Stimulated activated CD4-positive, alpha-beta T cell treated with anti-CD3 and anti-CD28 coated beads, Interleukin-2, amount 100 ng/mL, for 48 hours (primary cell): ENCODE measurements at regions not wholly inside any gene's neighbourhood (a gene's known extent, or its start where the extent isn't known, plus 50 kb on each side); places are given as distances from the start of the nearest gene placed in this dataset.

ENCODE experiments used
- DNase-seq, 2 donors: peaks; one replicate each; pipeline ENCODE4 v3.0.0-alpha.2; 2020

DNA sequence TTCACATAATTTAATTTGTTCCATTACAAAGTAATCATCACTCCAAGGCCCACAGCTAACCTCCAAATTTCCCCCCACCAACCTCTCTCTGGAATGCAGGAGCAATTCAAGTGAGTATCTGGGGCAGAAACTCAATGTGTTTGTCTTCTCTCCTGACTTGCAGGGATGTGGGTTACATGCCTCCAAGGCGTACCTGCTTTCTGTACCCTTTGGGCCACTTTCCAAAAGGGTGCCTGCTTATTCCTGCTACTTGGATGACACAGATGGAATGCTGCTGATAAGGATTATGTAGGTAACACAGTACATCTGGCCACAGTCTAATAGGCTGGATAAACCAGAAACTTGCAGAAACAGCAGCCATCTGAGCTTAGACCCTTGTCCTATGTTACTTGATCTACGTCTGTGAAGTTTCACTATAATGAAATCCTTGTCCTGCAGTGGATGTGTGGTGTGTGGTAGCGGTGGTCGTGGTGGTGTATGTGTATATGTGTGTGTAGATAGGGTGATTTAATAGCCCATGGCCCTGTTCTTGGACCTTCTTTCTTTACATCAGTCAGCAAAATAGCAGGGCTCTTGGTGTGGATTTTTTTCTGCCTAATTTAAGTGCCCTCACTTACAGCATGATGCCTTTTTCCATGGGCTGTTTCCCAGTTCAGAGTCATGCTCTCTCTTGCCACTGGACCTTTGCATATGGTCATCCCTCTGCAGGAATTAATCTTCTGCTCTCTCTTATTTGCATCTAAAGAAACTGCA is 175.9 kb downstream of the ZDHHC21 start:
- no peak for DNase-seq

DNA sequence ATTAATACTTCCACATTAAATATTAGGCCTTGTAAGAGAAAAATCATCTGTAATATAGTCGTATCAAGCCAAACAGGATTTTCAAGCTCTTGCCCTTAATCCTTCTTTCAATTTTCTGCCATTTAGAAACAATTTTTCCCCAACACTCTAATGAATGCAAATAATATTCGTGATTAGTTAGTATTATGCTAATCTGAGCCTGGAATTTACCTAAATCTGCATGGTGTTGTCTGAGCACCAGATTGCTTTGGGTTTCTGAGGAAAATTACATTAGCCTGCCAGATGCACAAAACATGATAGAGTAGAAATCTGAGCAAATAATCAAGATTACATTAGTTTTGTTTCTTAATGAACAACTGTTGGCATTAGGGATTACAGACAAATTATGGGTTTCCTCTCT is 176.6 kb downstream of the ZDHHC21 start:
- no peak for DNase-seq

DNA sequence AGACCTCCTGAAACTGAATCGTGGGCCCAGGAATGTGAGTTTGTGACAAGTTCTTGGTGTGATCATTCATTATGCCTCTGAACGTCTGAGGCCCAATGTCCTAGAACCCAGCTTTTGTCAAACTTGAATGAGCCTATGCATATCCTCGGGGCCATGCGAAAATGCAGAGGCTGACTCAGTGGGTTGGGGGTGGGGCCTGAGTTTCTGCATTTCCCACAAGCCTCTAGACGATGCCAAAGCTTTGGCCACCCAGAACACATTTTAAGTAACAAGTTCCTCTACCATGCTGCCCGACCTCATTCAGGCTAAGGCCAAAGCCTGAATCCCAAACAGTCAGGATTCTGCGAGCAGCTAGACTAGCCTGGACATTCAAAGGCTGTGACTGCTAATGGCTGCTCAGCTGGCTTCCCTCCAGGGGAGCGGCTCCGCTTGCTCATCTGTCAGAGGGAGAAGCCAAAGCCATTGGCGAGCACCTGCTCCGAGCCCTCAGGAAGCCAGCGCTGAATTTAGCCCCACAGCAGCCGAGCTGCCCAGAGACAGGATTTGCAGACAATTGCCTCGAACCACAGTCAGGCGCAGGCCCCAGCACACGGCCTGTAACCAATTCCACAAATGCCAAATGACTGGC is 177.5 kb downstream of the ZDHHC21 start:
- DNase-seq, result no peak

DNA sequence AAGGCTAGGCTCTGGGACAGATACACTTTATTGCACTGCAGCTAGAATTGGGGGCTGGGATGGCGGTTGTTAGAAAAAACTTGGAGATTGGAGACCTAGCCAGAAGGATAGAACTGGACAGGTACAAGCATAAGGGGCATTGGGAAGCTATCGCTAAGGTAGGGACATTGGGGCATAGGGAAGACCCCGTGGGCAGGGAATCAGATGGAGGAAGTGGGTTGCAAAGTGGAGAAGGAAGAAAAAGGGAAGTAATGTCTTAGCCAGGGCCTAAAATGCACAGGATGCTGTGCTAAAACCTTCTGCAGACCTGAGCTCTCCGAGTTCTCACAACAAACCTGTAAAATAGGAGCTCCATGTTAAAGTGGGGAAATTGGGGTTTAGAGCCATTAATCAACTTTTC is 178.2 kb downstream of the ZDHHC21 start:
- DNase-seq, result no peak

DNA sequence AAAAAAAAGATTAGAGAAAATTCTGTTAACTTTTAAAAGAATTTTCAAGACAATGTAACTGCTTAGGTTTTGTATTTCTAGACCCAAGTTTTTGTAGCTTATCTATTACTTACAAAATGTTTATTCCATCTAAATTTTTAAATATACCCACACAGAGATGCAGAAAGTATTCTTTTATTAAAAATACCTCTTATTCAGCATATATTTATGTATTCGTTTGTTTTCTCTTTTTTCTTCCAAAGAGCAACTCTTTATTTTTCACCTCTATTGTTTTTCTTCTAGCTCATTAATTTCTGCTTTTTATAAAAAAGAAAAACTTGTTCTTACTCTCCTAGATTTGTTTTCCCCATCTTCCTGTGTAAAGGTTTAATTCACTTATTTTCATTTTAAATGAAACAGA is 180.3 kb downstream of the ZDHHC21 start:
- no peak for DNase-seq

DNA sequence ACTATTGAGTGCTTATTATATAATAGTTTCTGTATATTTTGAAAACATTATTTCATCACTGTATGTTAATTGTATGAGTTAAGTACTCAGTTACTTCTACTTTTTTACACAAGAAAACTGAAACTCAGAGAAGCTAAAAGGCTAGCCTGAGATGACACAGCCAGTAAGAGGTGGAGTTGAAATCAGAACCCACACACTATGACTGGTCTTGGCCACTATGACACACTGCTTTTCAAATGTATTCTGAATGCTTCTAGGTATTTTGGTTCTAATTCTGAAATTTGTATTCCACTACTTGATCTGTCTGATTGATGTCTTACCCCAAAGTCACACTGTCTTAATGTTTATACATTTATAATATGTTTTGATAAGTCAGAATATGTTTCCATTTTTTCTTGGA is 181.8 kb downstream of the ZDHHC21 start:
- DNase-seq, result no peak

DNA sequence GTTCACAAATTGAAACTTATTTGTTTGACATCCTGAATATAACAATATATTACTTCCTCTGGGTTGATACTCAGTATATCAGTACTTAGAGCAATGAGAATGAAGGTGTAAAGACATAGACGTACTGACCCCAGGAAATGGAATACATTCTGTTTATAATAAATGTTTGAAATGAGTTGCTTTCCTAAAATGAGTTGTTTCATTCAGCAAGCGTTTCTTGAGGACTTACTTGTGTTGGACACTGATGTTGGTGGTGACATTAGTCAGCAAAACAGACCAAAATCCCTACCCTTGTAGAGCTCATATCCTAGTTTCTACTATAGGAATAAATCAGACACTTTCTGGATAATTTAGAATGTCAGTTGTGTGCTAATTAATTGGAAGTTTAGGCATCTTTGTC is 184.3 kb downstream of the ZDHHC21 start:
- DNase-seq, result no peak

DNA sequence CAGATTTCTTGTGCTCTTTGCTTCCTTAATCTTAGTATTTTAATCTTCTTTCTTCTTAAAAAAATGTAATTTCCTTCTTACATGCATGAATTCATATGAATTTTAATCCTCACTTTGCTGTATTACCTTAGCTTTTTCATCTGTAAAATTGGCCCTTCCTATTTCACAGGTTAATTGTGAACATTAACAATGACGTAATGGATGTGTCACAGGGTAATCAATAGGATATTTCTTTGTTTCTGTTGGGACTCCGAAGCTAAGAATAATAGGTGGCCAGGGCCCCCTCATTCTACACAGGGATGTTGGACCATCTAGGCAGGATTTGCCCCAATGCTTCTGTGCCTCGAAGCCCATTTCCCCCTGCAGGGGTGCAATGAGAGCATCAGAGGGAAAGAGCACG is 187.4 kb upstream of the NFIB start:
- no peak for DNase-seq

DNA sequence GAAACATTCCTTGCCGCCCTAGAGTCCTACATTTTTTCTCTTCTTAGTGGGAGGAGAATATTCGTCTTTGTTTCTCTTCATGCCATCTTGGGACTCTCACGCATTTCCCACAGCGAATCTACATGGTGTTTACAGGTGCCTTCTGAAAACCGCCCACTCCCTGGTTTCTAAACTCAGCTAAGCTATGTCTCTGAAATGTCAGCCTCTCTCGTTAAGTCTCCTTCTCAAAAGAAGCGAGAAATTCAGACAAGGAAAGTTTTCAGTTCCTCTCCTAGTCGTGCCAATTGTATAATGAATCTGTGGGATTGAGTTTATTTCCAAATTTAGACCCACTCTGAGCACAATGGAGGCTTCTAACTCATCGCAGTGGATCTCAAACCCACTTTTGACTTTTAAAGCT is 186.8 kb upstream of the NFIB start:
- DNase-seq, result no peak

DNA sequence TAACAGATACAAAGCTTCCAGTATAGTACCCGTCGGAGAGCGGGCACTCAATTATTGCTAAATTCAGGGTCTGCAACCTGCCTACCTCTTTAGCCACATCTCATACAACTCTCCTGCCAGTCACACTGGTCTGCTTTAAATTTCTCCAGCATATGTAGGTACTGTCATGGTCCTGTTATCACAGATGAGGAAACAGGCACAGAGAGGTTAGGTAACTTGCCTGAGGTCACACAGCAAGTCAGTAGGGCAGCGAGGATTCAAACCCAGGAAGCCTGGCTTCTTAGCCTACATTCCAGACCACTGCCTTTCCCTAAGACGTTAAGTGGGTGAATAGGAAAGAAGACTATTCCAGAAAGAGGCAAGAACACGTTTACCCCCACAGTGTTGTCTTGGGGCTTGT is 186.0 kb upstream of the NFIB start:
- DNase-seq, result no peak

DNA sequence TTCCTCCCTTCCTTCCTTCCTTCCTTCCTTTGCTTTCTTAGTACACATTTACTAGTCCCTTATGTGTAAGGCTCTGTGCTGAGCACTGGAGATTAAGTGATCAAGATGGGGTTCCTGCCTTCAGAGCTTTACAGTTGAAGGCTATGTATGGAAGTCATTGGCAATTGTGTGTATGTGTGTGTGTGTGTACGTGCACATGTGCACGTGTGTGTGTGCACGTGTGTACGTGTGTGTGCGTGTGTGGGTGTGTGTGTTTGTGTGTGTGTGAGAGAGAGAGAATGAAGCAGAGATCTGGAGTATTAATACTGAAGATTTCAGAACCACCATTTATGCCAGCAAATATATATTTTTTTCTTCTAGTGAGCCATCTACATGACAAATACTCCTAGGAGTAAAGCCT is 184.9 kb upstream of the NFIB start:
- DNase-seq, result no peak

DNA sequence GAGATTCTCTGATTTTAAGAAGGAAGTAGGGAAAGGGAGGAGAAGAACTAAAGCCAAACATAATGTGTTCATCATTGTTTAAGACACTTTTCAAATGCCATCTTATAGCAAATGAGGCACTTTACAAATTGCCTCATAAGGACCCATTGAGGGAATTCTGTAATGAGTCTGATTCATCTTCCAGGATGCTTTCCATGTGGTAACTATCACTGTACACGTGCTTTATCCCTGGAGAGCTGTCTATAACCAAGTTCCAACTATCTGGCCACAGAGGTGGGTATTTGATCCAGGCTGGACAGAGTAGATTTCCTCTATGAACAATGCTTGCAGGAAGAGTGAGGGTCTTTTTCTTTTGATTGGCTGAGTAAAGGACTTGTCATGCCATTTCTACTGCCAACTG is 183.5 kb upstream of the NFIB start:
- no peak for DNase-seq

DNA sequence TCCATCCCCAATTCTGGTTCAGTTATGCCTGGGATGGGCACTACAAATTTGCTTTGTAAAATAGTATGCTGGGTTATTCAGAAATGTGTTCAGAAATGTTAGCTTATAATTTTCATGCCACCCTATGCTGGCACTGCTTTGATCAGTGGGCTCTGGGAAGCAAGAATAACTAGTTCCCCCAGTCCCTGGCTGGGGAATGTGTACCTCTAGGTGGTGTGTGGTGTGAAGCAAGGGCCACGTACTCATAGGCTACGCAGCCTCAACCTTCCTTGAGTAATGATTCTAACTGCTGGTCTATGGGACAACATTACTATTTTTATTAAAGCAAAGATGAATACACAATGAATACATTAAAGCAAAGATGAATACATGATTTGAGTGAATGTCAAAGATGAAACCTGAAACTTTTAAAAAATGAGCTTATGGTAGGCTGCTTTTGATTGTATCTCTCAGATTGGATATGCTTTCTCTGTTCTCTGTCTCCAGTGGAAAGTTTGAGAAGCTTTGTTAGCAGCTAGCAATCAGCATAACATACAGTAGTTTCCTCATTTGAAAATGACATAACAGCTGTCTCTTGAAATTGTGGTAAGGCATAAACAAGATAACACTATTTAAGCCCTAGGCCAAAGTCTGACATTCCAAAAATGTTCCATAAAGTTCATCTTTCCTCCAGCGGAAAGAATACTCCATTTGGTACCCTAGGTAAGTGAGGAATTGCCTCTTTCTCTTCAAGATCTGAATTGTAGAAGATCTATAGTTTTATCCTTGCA is 174.7 kb upstream of the NFIB start:
- no peak for DNase-seq

DNA sequence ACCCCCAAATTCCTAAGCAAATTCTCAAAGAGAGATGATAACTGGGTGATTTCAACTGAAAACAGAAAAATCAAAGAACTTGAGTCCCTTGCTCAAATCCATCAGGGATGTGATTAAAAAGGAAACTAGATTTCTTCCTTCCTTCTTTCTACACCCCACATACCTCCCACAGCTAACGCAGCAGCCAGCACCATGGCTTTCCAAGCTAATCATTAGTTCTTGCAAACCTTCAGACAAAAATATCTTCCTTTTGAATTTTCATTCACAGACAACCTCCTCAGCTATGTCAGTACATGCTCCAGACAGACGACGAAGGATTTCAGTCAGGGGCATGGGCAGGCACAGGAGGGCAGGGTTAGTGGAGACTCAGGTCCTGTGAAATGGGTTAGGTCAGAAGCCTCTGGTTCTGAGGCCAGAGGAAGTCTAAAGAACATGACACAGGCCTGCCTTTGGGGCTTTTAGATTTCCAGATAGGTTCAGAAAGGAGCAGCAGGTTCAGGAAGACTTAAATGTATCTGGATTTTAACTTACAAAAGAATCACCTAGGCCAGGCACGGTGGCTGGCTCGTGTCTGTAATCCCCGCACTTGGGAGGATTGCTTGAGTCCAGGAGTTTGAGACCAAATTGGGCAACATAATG is 173.7 kb upstream of the NFIB start:
- DNase-seq, result no peak

DNA sequence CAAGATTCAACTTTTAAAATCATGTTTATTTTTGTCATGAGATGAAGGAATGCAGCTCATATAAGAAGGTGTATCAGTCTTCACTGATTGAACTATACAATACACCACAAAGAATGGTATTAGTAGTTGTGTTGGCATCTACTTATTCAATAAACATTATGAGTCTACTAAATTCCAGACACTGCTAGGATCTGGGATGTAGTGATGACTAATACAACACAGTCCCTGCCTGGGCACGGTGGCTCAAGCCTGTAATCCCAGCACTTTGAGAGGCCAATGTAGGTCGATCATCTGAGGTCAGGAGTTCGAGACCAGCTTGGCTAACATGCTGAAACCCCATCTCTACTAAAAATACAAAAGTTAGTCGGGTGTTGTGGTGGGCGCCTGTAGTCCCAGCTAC is 171.4 kb upstream of the NFIB start:
- DNase-seq, result no peak

DNA sequence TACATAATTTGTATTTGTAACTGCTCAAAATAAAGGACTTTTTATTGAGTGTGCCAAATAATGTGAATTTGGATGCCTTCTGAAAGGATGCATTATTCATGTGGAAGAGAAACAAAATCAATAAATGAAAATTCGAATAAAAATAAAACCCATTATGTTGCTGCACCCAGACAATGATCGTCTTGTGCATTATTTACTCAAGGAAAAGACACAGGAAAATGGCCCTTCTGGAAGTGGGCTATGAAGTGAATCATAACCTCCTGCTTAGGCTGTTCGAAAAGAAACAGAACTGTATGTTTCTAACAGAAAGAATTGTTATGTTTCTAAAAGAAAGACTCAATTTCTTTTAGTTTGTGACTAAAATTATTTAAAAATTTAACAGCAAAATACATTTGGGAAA is 168.9 kb upstream of the NFIB start:
- no peak for DNase-seq

DNA sequence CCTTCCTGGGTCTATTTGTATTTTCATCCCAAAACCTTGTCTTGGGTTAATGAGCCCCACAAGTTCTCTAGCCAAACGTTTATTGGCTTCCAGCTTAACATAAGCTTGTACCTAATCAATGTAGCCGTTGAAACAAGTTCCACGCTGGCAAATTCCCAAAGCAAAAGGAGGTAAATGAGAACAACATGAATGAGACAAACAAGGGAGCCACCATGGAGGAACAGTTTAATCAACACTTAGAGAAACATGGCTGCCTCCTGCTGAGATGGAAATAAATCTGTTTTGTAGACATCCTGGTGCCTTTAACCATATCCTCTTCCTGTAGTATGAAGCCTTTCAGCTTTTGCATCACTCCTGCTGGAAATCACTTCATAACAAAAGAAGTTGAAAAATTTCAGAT is 166.6 kb upstream of the NFIB start:
- no peak for DNase-seq

DNA sequence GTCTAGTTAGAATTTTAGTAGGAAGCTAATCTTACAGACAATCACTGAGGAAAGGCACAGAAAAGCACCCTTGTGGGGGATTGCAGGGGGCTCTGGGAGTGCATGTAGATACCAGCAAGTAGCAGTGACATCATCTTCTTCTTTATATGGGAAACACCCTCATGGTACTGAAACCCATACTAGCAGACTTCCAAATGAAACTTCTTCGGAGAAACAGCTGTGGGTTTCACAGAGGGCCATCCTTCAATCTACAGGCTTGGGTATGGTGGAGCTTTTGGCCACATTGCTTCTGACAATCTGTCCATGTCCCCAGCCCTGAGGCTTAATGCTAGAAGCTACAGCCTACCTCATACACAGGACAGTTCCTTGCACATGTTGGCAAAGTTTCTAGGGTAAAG is 165.2 kb upstream of the NFIB start:
- no peak for DNase-seq

DNA sequence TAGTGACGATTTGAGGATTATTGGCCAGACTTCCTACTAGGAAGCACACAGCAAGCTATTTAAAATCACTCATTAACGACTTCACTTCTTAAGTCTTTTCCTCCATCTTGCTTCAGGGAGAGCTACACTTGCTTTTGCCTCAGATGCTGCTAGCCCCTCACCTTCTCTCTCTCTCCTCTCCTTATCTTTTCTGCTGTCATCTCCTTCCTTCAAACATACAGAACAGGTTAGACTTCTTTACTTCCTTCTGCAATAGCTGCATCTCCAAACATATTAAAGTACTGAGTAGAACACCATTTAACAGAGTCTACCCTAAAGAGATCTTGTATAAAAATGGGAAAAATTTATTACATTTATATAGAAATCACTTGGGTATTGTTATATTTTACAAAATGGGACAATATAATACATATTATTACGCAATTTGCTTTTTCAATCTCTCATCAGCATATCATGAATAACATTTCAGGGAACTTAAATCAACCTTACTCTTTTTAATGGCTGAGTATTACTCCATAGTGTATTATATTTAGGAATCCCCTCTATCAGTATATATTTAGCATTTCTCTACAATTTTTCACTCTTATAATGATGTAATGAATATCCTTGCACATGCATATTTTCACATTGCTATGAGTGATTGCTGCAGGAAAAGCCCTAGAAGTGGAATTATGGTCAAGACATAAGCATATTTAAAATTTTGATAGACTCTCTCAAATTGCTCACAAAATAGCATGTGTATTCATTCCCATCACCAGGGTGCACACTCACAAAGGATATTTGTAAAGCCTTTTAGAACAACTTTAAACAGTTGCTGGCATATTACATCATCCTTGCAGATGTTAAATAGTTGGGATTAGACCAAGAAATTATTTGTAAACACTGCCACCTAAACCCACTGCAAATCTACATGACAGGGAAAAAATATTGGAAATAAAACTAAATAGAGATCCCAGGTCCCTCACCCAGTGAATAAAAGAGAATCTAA is 164.5 kb upstream of the NFIB start:
- no peak for DNase-seq

DNA sequence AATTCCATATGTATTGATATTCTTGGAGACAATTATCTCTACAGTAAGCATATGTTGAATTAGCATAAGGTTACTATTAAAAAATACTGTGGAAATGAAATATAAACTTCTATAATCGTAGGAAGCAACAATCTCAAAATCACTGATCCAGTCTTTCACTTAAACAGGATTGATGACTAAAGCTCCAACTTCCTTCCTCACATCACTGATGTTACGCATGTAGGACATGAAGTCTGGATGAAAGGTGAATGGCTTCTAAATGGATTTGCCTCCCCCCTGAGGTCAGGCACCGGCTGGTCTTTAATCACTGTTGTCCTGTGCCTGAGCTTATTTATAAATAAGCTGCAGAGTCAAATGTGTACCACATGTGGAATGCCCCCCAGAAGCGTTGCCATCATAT is 157.1 kb upstream of the NFIB start:
- no peak for DNase-seq

DNA sequence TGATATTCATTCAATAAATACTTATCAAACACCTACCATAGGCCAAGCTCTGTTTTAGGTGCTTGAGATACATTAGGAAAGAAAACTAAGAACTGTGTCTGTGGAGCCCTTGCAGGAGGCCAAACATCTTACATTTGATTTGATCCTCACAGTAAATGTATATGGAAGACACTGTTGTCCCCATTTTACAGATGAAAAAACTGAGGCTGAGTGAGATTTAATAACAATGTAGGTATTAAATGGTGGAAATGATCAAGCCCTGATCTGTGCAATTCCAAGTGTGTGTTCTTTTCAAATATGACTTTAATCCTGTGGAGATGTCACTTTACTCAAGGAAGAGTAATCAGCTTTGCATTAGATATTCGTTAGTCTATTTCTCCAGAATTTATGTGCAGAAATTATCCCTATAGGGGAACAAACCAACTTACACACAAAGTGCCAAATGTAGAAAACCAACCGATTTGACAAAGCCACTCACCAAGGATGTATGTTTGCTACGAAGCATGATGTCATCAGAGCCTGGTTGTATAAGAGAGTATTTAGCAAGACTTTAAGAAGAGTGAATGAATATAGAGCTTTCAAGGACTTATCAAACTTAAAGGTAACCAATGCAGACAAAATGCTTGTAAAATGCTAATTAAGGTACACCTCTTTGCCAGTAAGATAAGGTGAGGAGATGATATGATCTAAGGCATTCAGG is 153.9 kb upstream of the NFIB start:
- DNase-seq, result no peak

DNA sequence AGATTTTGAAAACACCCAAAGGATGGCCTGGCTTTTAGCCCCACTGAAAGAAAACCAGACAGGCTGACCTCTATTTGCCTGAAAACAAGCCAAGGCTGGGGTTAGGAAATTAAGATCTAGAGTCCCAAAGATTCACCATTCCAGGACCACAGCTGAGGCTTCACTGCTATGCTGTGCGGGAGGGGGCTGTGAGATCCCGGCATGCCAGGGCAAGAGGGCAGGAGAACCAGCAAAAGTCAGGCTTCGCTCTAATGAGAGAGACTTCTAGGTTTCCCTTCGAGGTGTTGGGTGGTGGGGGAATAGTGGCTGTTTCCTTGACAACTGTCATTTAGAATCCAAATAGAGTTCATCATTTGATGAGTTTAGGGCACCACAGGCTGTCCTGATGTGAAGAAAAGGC is 152.9 kb upstream of the NFIB start:
- no peak for DNase-seq
